ENCODE measurements at regions not wholly inside any gene's neighbourhood (a gene's known extent, or its start where the extent isn't known, plus 50 kb on each side); places are given as distances from the start of the nearest gene placed in this dataset.

GRCh38 chr2:133945089-133945488 is 308.8 kb upstream of the MGAT5 start:
- TF ChIP-seq CTCF (IDR thresholded peaks at IDR 0.05) (no peak), EZH2 (IDR thresholded peaks at IDR 0.05; ENCODE audit: borderline replicate concordance, insufficient read depth, low read depth, low read length, poor library complexity, severe bottlenecking) (no peak)
- Histone ChIP-seq H2AFZ (ENCODE audit: insufficient read depth, low read depth, low read length, poor library complexity, severe bottlenecking) (no peak overlapping the region), H3K9ac (ENCODE audit: low read length) (no peak overlapping the region), H3K79me2 (ENCODE audit: control insufficient read depth, insufficient read depth, low read length) (peaks cover 16% of the 10 kb centered on the region), H3K4me1 (ENCODE audit: control insufficient read depth in 2 of 2, insufficient read depth in 2 of 2, low read length in 2 of 2) (peaks cover 24 to 38% of the 10 kb centered on the region in 2 donors), H3K4me2 (replicated peaks; ENCODE audit: low read depth, low read length, poor library complexity, severe bottlenecking) (no peak overlapping the region), H3K27me3 (replicated peaks in 1 of 4; ENCODE audit: control extremely low read depth in 1 of 4, control insufficient read depth in 3 of 4, insufficient read depth in 4 of 4, low read length in 3 of 4) (no peaks in the 10 kb centered on the region), H3K9me3 (ENCODE audit: control extremely low read depth in 1 of 3, control insufficient read depth in 2 of 3, insufficient read depth in 1 of 3, low read length in 2 of 3) (peaks cover 0 to 1% (median 0%) of the 10 kb centered on the region in 3 donors), H4K20me1 (ENCODE audit: control insufficient read depth, insufficient read depth, low read length, poor library complexity, severe bottlenecking) (no peaks in the 10 kb centered on the region), H3K4me3 (ENCODE audit: control extremely low read depth in 1 of 5, extremely low read depth in 1 of 5, insufficient read depth in 1 of 5, low read depth in 2 of 5, low read length in 4 of 5) (no peak overlapping the region), H3K36me3 (replicated peaks in 1 of 2; ENCODE audit: control extremely low read depth in 1 of 2, control insufficient read depth in 1 of 2, extremely low read depth in 1 of 2, insufficient read depth in 2 of 2, low read length in 1 of 2) (no peaks in the 10 kb centered on the region), H3K27ac (ENCODE audit: low read length in 2 of 2) (no peak overlapping the region)
- Mint-ChIP-seq H3K9me3 (ENCODE audit: insufficient read depth) (no peaks in the 10 kb centered on the region), H3K4me1 (peaks cover 22% of the 10 kb centered on the region), H3K4me3 (no peak overlapping the region), H3K27me3 (no peaks in the 10 kb centered on the region), H3K27ac (no peak overlapping the region)
- DNase-seq (no peak), ATAC-seq (ENCODE audit: low read depth) (no peak)
- intact Hi-C loops (cut with micrococcal nuclease) = no loop called here
- 94% methylated on average over 2 of the region's 3 CpGs for WGBS (ENCODE audit: insufficient coverage)
- ChIA-PET POLR2A (no interaction called here), CTCF (interaction anchor here (0.5 kb wide), 1 partner anchor 838 kb away, joined by 3 read pairs; no protein-coding TSS in a partner anchor)

- H3K4me2 ChIP-seq (replicated peaks; ENCODE audit: low read depth, low read length, poor library complexity, severe bottlenecking) = no peak overlapping the region
- TF ChIP-seq EZH2 (IDR thresholded peaks at IDR 0.05; ENCODE audit: borderline replicate concordance, insufficient read depth, low read depth, low read length, poor library complexity, severe bottlenecking) (no peak), CTCF (IDR thresholded peaks at IDR 0.05) (no peak)
- POLR2A ChIA-PET = interaction anchor here (0.6 kb wide), 1 partner anchor 9 kb away, joined by 3 read pairs; no protein-coding TSS in a partner anchor
- no peak for DNase-seq
- peaks cover 9% of the 10 kb centered on the region for H3K79me2 ChIP-seq (ENCODE audit: control insufficient read depth, insufficient read depth, low read length)
- no peaks in the 10 kb centered on the region for H3K9me3 Mint-ChIP-seq (ENCODE audit: insufficient read depth)
- H3K4me1 ChIP-seq (ENCODE audit: control insufficient read depth in 2 of 2, insufficient read depth in 2 of 2, low read length in 2 of 2) = peaks cover 40 to 54% of the 10 kb centered on the region in 2 donors
- CTCF ChIA-PET = interaction anchor here (0.6 kb wide), 1 partner anchor 168 kb away, joined by 3 read pairs; no protein-coding TSS in a partner anchor
- H3K9me3 ChIP-seq (ENCODE audit: control extremely low read depth in 1 of 3, control insufficient read depth in 2 of 3, insufficient read depth in 1 of 3, low read length in 2 of 3) = no peaks in the 10 kb centered on the region
- no peaks in the 10 kb centered on the region for H3K27me3 ChIP-seq (replicated peaks in 1 of 4; ENCODE audit: control extremely low read depth in 1 of 4, control insufficient read depth in 3 of 4, insufficient read depth in 4 of 4, low read length in 3 of 4)
- H3K27ac ChIP-seq (ENCODE audit: low read length in 2 of 2) = no peak overlapping the region
- no peak for ATAC-seq (ENCODE audit: low read depth)
- H3K36me3 ChIP-seq (replicated peaks in 1 of 2; ENCODE audit: control extremely low read depth in 1 of 2, control insufficient read depth in 1 of 2, extremely low read depth in 1 of 2, insufficient read depth in 2 of 2, low read length in 1 of 2) = no peaks in the 10 kb centered on the region
- no CpG with 5 or more reads among the region's 1 CpG for WGBS (ENCODE audit: insufficient coverage)
- H3K27ac Mint-ChIP-seq = no peak overlapping the region
- peaks cover 41% of the 10 kb centered on the region for H3K4me1 Mint-ChIP-seq
- H4K20me1 ChIP-seq (ENCODE audit: control insufficient read depth, insufficient read depth, low read length, poor library complexity, severe bottlenecking) = no peaks in the 10 kb centered on the region
- H3K4me3 Mint-ChIP-seq = no peak overlapping the region
- no peak overlapping the region for H3K4me3 ChIP-seq (ENCODE audit: control extremely low read depth in 1 of 5, extremely low read depth in 1 of 5, insufficient read depth in 1 of 5, low read depth in 2 of 5, low read length in 4 of 5)
- H2AFZ ChIP-seq (ENCODE audit: insufficient read depth, low read depth, low read length, poor library complexity, severe bottlenecking) = no peak overlapping the region
- no peaks in the 10 kb centered on the region for H3K27me3 Mint-ChIP-seq
- intact Hi-C loops (cut with micrococcal nuclease) = no loop called here
- H3K9ac ChIP-seq (ENCODE audit: low read length) = no peak overlapping the region
Observed at GRCh38 chr2:133947057-133947456, 306.8 kb upstream of the MGAT5 start.
